ENCODE measurements at regions not wholly inside any gene's neighbourhood (a gene's known extent, or its start where the extent isn't known, plus 50 kb on each side); places are given as distances from the start of the nearest gene placed in this dataset.

GRCh38 chr2:62372824-62373223 is 133.2 kb downstream of the TMEM17 start:
- Mint-ChIP-seq H3K27ac (no peak overlapping the region), H3K9me3 (peaks cover 8% of the 10 kb centered on the region), H3K4me1 (no peaks in the 10 kb centered on the region), H3K36me3 (no peaks in the 10 kb centered on the region), H3K4me3 (no peak overlapping the region), H3K27me3 (peaks cover 4% of the 10 kb centered on the region)
- no peak for DNase-seq
- CTCF ChIA-PET = no interaction called here

GRCh38 chr2:62370321-62371250 is 135.4 kb downstream of the TMEM17 start:
- CTCF ChIA-PET = no interaction called here
- H3K9me3 Mint-ChIP-seq = peaks cover 8% of the 10 kb centered on the region
- H3K36me3 Mint-ChIP-seq = no peaks in the 10 kb centered on the region
- no peaks in the 10 kb centered on the region for H3K4me1 Mint-ChIP-seq
- no peak overlapping the region for H3K4me3 Mint-ChIP-seq
- H3K27ac Mint-ChIP-seq = no peak overlapping the region
- H3K27me3 Mint-ChIP-seq = peaks cover 4% of the 10 kb centered on the region
- DNase-seq = no peak

- CTCF ChIA-PET = no interaction called here
Observed at GRCh38 chr2:62369541-62370202, 136.3 kb downstream of the TMEM17 start.

GRCh38 chr2:62364791-62365528 is 141.0 kb downstream of the TMEM17 start:
- H3K27me3 Mint-ChIP-seq = peaks cover 2% of the 10 kb centered on the region
- H3K36me3 Mint-ChIP-seq = no peaks in the 10 kb centered on the region
- no peak overlapping the region for H3K27ac Mint-ChIP-seq
- no peak overlapping the region for H3K4me3 Mint-ChIP-seq
- DNase-seq = no peak
- no peaks in the 10 kb centered on the region for H3K4me1 Mint-ChIP-seq
- H3K9me3 Mint-ChIP-seq = no peaks in the 10 kb centered on the region
- CTCF ChIA-PET = no interaction called here

More at GRCh38 chr2:62369541-62370202, 136.3 kb downstream of the TMEM17 start:
- no peaks in the 10 kb centered on the region for H3K36me3 Mint-ChIP-seq
- H3K9me3 Mint-ChIP-seq = peaks cover 8% of the 10 kb centered on the region
- no peak overlapping the region for H3K4me3 Mint-ChIP-seq
- no peak overlapping the region for H3K27ac Mint-ChIP-seq
- H3K27me3 Mint-ChIP-seq = peaks cover 4% of the 10 kb centered on the region
- no peak for DNase-seq
- H3K4me1 Mint-ChIP-seq = no peaks in the 10 kb centered on the region

DNA sequence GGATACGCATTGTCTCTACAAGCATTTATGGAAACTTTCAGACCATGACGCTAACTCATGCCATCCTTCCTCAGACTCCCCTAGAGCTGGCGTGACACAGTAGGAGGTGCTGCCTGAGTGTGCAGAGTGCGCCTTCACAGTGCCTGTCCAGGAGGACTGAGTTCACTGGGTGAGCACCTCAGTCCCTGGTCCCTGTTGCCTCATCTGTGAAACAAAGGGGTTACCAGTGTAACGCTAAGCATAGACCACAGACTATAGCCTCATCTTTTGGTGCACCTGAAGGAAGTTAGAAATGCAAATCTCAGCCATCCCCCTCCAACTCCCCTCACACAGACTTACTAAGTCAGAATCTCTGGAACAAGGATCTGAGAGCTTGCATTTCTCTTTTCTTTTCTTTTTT is 142.8 kb downstream of the TMEM17 start:
- no peak for DNase-seq
- no peaks in the 10 kb centered on the region for H3K9me3 Mint-ChIP-seq
- no peak overlapping the region for H3K4me3 Mint-ChIP-seq
- H3K27me3 Mint-ChIP-seq = no peaks in the 10 kb centered on the region
- no peaks in the 10 kb centered on the region for H3K36me3 Mint-ChIP-seq
- H3K27ac Mint-ChIP-seq = no peak overlapping the region
- CTCF ChIA-PET = no interaction called here
- no peaks in the 10 kb centered on the region for H3K4me1 Mint-ChIP-seq

GRCh38 chr2:62362561-62362960 is 143.4 kb downstream of the TMEM17 start:
- CTCF ChIA-PET = no interaction called here
- no peaks in the 10 kb centered on the region for H3K36me3 Mint-ChIP-seq
- DNase-seq = no peak
- H3K4me3 Mint-ChIP-seq = no peak overlapping the region
- H3K4me1 Mint-ChIP-seq = no peaks in the 10 kb centered on the region
- no peaks in the 10 kb centered on the region for H3K27me3 Mint-ChIP-seq
- no peak overlapping the region for H3K27ac Mint-ChIP-seq
- no peaks in the 10 kb centered on the region for H3K9me3 Mint-ChIP-seq

- H3K36me3 Mint-ChIP-seq = no peaks in the 10 kb centered on the region
- CTCF ChIA-PET = no interaction called here
- H3K27ac Mint-ChIP-seq = no peak overlapping the region
- H3K4me3 Mint-ChIP-seq = no peak overlapping the region
- no peaks in the 10 kb centered on the region for H3K9me3 Mint-ChIP-seq
- no peaks in the 10 kb centered on the region for H3K4me1 Mint-ChIP-seq
- no peaks in the 10 kb centered on the region for H3K27me3 Mint-ChIP-seq
- DNase-seq = no peak
Observed at GRCh38 chr2:62361964-62362363, 144.0 kb downstream of the TMEM17 start.

GRCh38 chr2:62354771-62355561 is 151.0 kb downstream of the TMEM17 start:
- Mint-ChIP-seq H3K4me3 (no peak overlapping the region), H3K9me3 (no peaks in the 10 kb centered on the region), H3K27ac (no peak overlapping the region), H3K4me1 (no peaks in the 10 kb centered on the region), H3K36me3 (no peaks in the 10 kb centered on the region), H3K27me3 (no peaks in the 10 kb centered on the region)
- no peak for DNase-seq
- CTCF ChIA-PET = interaction anchor here (0.6 to 0.7 kb wide), 2 partner anchors 12 to 708 kb away, joined by 3 read pairs; no protein-coding TSS in a partner anchor

- CTCF ChIA-PET = no interaction called here
- H3K4me1 Mint-ChIP-seq = no peaks in the 10 kb centered on the region
- H3K4me3 Mint-ChIP-seq = no peak overlapping the region
- peaks cover 4% of the 10 kb centered on the region for H3K27me3 Mint-ChIP-seq
- no peak for DNase-seq
- no peak overlapping the region for H3K27ac Mint-ChIP-seq
- H3K36me3 Mint-ChIP-seq = no peaks in the 10 kb centered on the region
- no peaks in the 10 kb centered on the region for H3K9me3 Mint-ChIP-seq
Observed at GRCh38 chr2:62352031-62352430, 154.0 kb downstream of the TMEM17 start.

DNA sequence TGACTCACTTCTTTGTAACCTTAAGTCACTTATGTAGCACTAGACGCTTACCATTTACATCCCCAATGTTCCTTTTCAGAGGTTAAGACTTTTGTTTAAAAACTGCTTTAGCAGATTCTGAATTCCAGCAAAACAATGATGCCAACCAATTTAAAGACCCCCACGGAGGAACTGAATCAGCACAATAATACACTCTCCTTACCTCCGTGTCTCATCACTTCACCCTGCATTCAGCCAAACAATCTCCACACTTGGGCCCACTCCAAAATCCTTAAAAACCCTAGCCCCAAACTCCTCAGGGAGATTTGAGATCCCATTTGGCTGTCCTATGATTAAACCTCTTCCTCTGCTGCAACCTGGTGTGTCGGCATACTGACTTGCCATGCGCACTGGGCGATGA is 153.9 kb downstream of the B3GNT2 start:
- H3K4me1 Mint-ChIP-seq = no peaks in the 10 kb centered on the region
- DNase-seq = no peak
- H3K36me3 Mint-ChIP-seq = no peaks in the 10 kb centered on the region
- H3K9me3 Mint-ChIP-seq = no peaks in the 10 kb centered on the region
- H3K27me3 Mint-ChIP-seq = peaks cover 5% of the 10 kb centered on the region
- H3K27ac Mint-ChIP-seq = no peak overlapping the region
- CTCF ChIA-PET = no interaction called here
- H3K4me3 Mint-ChIP-seq = no peak overlapping the region

DNA sequence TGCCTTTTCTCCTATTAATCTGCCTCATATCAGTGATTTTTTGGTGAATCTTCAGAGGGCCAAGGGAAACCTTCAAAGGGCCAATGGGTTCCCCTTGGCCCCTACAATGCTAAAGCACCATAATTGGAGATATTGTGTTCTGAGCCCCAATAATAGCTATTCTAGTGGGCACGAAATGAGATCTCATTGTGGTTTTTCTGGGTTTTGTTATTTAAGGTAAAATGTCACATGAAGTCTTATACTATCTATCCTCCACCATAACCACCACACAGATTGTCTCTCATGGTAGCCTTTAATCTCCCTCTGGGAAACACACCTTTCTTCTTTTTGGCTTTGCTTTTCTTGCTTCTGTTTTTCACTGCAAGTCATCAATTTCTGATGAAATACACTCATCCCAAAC is 152.8 kb downstream of the B3GNT2 start:
- no peak overlapping the region for H3K27ac Mint-ChIP-seq
- CTCF ChIA-PET = no interaction called here
- H3K9me3 Mint-ChIP-seq = no peaks in the 10 kb centered on the region
- H3K4me3 Mint-ChIP-seq = no peak overlapping the region
- H3K27me3 Mint-ChIP-seq = peaks cover 5% of the 10 kb centered on the region
- H3K36me3 Mint-ChIP-seq = no peaks in the 10 kb centered on the region
- DNase-seq = no peak
- H3K4me1 Mint-ChIP-seq = no peaks in the 10 kb centered on the region

DNA sequence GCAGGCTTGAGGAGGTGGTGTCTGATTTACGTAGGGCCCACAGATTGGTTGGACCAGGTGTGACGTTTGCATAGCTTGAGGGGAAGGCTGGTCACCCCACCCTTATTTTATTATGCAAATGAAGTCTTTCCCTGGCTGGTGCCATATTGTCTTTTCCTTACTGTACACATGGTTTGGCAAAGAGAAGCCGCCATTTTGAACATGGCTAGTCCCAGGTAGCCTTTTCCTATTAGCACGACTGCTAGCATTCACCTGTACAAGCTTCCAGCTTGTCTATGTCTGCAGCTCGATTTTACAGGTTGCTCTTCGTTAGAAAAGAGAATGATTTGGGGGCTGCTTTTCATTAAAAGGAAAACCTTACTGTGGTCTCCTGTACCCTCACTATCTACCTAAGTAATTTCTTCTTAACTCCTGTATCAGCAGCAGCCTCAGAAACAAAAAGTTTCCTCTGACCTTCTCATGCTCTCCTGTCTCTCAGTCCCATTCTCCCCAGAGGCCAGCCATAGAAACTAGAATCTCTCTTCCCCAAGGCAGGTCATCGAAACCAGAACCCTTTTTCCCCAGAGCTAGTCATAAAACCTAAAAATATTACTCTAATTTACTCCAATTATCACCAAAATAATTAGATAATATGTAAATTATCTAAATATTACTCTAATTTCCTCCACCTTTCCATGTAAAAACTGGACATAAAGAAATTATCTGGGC is 151.8 kb downstream of the B3GNT2 start:
- Mint-ChIP-seq H3K4me1 (no peaks in the 10 kb centered on the region), H3K36me3 (no peaks in the 10 kb centered on the region), H3K4me3 (no peak overlapping the region), H3K27me3 (peaks cover 5% of the 10 kb centered on the region), H3K9me3 (no peaks in the 10 kb centered on the region), H3K27ac (no peak overlapping the region)
- DNase-seq = no peak
- CTCF ChIA-PET = no interaction called here

DNA sequence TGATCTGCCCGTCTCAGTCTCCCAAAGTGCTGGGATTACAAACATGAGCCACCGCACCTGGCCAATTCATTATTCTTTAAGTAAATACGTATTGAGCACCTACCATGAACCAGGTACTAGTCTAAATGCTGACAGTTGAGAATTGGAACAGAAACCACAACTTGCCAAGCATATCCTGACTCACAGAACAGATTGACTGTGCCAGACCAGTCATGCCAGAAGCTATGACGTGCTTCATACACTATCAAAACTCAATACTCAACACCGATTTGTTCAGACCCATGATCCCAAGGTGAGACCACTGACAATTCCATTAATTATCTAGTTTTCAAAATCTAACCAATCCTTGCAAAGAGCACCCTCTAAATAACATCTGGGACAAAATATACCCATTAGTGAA is 148.6 kb downstream of the B3GNT2 start:
- no peaks in the 10 kb centered on the region for H3K9me3 Mint-ChIP-seq
- H3K27ac Mint-ChIP-seq = no peak overlapping the region
- no peak overlapping the region for H3K4me3 Mint-ChIP-seq
- no peaks in the 10 kb centered on the region for H3K4me1 Mint-ChIP-seq
- DNase-seq = no peak
- H3K36me3 Mint-ChIP-seq = no peaks in the 10 kb centered on the region
- CTCF ChIA-PET = no interaction called here
- peaks cover 14% of the 10 kb centered on the region for H3K27me3 Mint-ChIP-seq

Data from activated naive CD4-positive, alpha-beta T cell treated with anti-CD3 and anti-CD28 coated beads, Interleukin-2, amount 10 ng/mL, durations not matched to agents 7 days and 5 days (primary cell).